B cell (primary cell): ENCODE measurements at regions not wholly inside any gene's neighbourhood (a gene's known extent, or its start where the extent isn't known, plus 50 kb on each side); places are given as distances from the start of the nearest gene placed in this dataset.

Experiments
- ATAC-seq: fragments of 200-7000 bp; cut with Tn5 transposase; one replicate; pipeline ENCODE4 v1.10.0; 2021; ENCODE audit warnings: low read depth, mild to moderate bottlenecking, moderate number of reproducible peaks, moderate library complexity
- CTCF ChIA-PET: fragments of 350-600 bp; sonication (Branson Sonifier 250); formaldehyde crosslinking; loops from one replicate; lab custom pipeline; 2021; ENCODE audit warnings: antibody characterized with exemption, inconsistent platforms; lab: Charles Lee
- POLR2A ChIA-PET: fragments of 350-600 bp; sonication (Branson Sonifier 250); formaldehyde crosslinking; loops from one replicate; lab custom pipeline; 2021; ENCODE audit warnings: antibody characterized with exemption; lab: Charles Lee
- DNase-seq: peaks from one replicate; pipeline ENCODE4 v3.0.0; 2013
- H2AFZ ChIP-seq: 2 replicates; pipeline ENCODE4 v1.6.1; 2012; ENCODE audit warnings: mild to moderate bottlenecking, low read depth, low read length; ENCODE audit not compliant: insufficient read depth, poor library complexity, severe bottlenecking
- H3K27ac ChIP-seq, 2 donors: 1 replicate in 1 of 2; 2 replicates in 1 of 2; pipeline ENCODE4 v1.5.1; 2012 to 2013; ENCODE audit warnings: low read length in 2 of 2, mild to moderate bottlenecking in 2 of 2, moderate library complexity in 1 of 2
- H3K27me3 ChIP-seq, 4 experiments: fragments of 200-600 bp in 1 of 4; sonication (generic) in 1 of 4; replicated peaks in 1 of 4; 1 replicate in 2 of 4; 2 replicates in 2 of 4; pipeline versions ENCODE4 v1.6.1 to v1.7.0; 2013 to 2016; ENCODE audit warnings: low read length in 3 of 4, mild to moderate bottlenecking in 2 of 4, mixed read lengths in 1 of 4, moderate library complexity in 1 of 4; ENCODE audit not compliant: insufficient read depth in 4 of 4, control insufficient read depth in 3 of 4; ENCODE audit errors: control extremely low read depth in 1 of 4
- H3K36me3 ChIP-seq, 2 experiments: replicated peaks in 1 of 2; 1 replicate in 1 of 2; 2 replicates in 1 of 2; pipeline versions ENCODE4 v1.6.1 to v1.7.1; 2013; ENCODE audit warnings: low read length in 1 of 2; ENCODE audit not compliant: insufficient read depth in 2 of 2, control insufficient read depth in 1 of 2; ENCODE audit errors: control extremely low read depth in 1 of 2, extremely low read depth in 1 of 2
- H3K4me1 ChIP-seq, 2 donors: fragments of 200-600 bp in 1 of 2; sonication (generic) in 1 of 2; 1 replicate in 1 of 2; 2 replicates in 1 of 2; pipeline versions ENCODE4 v1.5.1 to v1.6.1; 2013 to 2017; ENCODE audit warnings: low read length in 2 of 2; ENCODE audit not compliant: control insufficient read depth in 2 of 2, insufficient read depth in 2 of 2
- H3K4me2 ChIP-seq: replicated peaks from 2 replicates; pipeline ENCODE3; 2012; ENCODE audit warnings: mild to moderate bottlenecking, low read depth, low read length; ENCODE audit not compliant: poor library complexity, severe bottlenecking
- H3K4me3 ChIP-seq, 5 experiments: fragments of 200-600 bp in 1 of 5; sonication (generic) in 1 of 5; 1 replicate in 3 of 5; 2 replicates in 2 of 5; pipeline versions ENCODE4 v1.5.1 to v1.7.0; 2011 to 2016; ENCODE audit warnings: low read length in 4 of 5, mild to moderate bottlenecking in 4 of 5, low read depth in 2 of 5, control low read depth in 1 of 5, moderate library complexity in 1 of 5; ENCODE audit not compliant: insufficient read depth in 1 of 5; ENCODE audit errors: control extremely low read depth in 1 of 5, extremely low read depth in 1 of 5
- H3K79me2 ChIP-seq: fragments of 200-600 bp; sonication (generic); one replicate; pipeline ENCODE4 v1.6.0; 2016; ENCODE audit warnings: low read length; ENCODE audit not compliant: control insufficient read depth, insufficient read depth
- H3K9ac ChIP-seq: fragments of 200-600 bp; sonication (generic); 2 replicates; pipeline ENCODE4 v1.6.1; 2017; ENCODE audit warnings: mild to moderate bottlenecking, low read length, moderate library complexity
- H3K9me3 ChIP-seq, 3 donors: one replicate each; pipeline versions ENCODE4 v1.6.1 to v1.7.1; 2013; ENCODE audit warnings: low read length in 2 of 3; ENCODE audit not compliant: control insufficient read depth in 2 of 3, insufficient read depth in 1 of 3; ENCODE audit errors: control extremely low read depth in 1 of 3
- H4K20me1 ChIP-seq: 2 replicates; pipeline ENCODE4 v1.6.0; 2012; ENCODE audit warnings: mild to moderate bottlenecking, low read length; ENCODE audit not compliant: insufficient read depth, control insufficient read depth, poor library complexity, severe bottlenecking
- H3K27ac Mint-ChIP-seq: one replicate; pipeline ENCODE4 v1.8.0; 2021; ENCODE audit warnings: mixed read lengths
- H3K27me3 Mint-ChIP-seq: one replicate; pipeline ENCODE4 v1.8.0; 2021; ENCODE audit warnings: mixed read lengths
- H3K4me1 Mint-ChIP-seq: one replicate; pipeline ENCODE4 v1.8.0; 2021; ENCODE audit warnings: mixed read lengths
- H3K4me3 Mint-ChIP-seq: one replicate; pipeline ENCODE4 v1.8.0; 2021; ENCODE audit warnings: mixed read lengths
- H3K9me3 Mint-ChIP-seq: one replicate; pipeline ENCODE4 v1.8.0; 2022; ENCODE audit warnings: mixed read lengths; ENCODE audit not compliant: insufficient read depth
- EZH2 ChIP-seq: IDR thresholded peaks from 2 replicates; pipeline ENCODE4 v1.6.1; 2012; ENCODE audit warnings: borderline replicate concordance, low read depth, mild to moderate bottlenecking, moderate library complexity, low read length; ENCODE audit not compliant: insufficient read depth, poor library complexity, severe bottlenecking
- WGBS: methylation state at CpG from one replicate; pipeline ENCODE4 v1.1.5; 2013; ENCODE audit warnings: missing lambda C conversion rate; ENCODE audit not compliant: insufficient coverage; 5-methylcytosine and 5-hydroxymethylcytosine counted together
- intact Hi-C: fragments of 100-400 bp; cut with micrococcal nuclease; formaldehyde crosslinking; loops from one replicate; pipeline ENCODE4 v1.10.0; 2022
- TF ChIP-seq, protein P1 (sequence below): fragments of 200-600 bp; IDR thresholded peaks from one replicate; pipeline ENCODE4 v1.8.0; 2022; ENCODE audit warnings: antibody characterized with exemption, mild to moderate bottlenecking

DNA sequence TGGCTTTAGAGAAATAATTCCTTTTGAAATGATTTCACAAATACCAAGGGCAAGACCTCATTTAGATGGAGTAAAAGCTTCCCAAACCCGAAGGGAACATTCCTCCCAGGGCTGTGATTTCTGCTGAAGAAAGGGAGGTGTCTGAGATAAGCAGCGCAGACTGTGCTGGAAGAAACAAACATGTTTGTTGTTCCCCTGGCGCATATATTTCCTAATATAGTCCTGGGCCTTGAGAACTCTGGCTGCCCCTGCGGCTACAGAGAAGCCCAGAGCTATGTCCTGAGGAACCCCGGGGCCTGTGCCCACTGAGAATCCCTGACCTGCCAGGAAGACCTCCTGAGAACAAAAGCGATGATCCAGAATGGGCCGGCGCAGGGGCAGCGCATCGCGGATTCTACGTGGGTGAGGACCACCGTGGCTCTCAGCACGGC is 372.6 kb upstream of the NT5C1B start:
- Histone ChIP-seq H3K9ac (no peak overlapping the region), H3K9me3 (peaks cover 0 to under 1% (median 0%) of the 10 kb centered on the region in 3 donors), H3K36me3 (no peaks in the 10 kb centered on the region), H3K27me3 (no peaks in the 10 kb centered on the region), H3K4me3 (no peak overlapping the region), H2AFZ (no peak overlapping the region), H3K79me2 (no peaks in the 10 kb centered on the region), H3K4me2 (no peak overlapping the region), H3K27ac (no peak overlapping the region), H3K4me1 (no peaks in the 10 kb centered on the region), H4K20me1 (no peaks in the 10 kb centered on the region)
- ATAC-seq: no peak
- intact Hi-C loops: no loop called here
- Mint-ChIP-seq H3K4me1 (peaks cover 2% of the 10 kb centered on the region), H3K27ac (no peak overlapping the region), H3K9me3 (peaks cover 5% of the 10 kb centered on the region), H3K4me3 (no peak overlapping the region), H3K27me3 (peaks cover 3% of the 10 kb centered on the region)
- CTCF ChIA-PET: no interaction called here
- POLR2A ChIA-PET: no interaction called here
- DNase-seq: no peak
- WGBS: 99% methylated on average over 12 of the region's 14 CpGs
- TF ChIP-seq, protein P1, sequence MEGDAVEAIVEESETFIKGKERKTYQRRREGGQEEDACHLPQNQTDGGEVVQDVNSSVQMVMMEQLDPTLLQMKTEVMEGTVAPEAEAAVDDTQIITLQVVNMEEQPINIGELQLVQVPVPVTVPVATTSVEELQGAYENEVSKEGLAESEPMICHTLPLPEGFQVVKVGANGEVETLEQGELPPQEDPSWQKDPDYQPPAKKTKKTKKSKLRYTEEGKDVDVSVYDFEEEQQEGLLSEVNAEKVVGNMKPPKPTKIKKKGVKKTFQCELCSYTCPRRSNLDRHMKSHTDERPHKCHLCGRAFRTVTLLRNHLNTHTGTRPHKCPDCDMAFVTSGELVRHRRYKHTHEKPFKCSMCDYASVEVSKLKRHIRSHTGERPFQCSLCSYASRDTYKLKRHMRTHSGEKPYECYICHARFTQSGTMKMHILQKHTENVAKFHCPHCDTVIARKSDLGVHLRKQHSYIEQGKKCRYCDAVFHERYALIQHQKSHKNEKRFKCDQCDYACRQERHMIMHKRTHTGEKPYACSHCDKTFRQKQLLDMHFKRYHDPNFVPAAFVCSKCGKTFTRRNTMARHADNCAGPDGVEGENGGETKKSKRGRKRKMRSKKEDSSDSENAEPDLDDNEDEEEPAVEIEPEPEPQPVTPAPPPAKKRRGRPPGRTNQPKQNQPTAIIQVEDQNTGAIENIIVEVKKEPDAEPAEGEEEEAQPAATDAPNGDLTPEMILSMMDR: no peak
- TF ChIP-seq EZH2: no peak

DNA sequence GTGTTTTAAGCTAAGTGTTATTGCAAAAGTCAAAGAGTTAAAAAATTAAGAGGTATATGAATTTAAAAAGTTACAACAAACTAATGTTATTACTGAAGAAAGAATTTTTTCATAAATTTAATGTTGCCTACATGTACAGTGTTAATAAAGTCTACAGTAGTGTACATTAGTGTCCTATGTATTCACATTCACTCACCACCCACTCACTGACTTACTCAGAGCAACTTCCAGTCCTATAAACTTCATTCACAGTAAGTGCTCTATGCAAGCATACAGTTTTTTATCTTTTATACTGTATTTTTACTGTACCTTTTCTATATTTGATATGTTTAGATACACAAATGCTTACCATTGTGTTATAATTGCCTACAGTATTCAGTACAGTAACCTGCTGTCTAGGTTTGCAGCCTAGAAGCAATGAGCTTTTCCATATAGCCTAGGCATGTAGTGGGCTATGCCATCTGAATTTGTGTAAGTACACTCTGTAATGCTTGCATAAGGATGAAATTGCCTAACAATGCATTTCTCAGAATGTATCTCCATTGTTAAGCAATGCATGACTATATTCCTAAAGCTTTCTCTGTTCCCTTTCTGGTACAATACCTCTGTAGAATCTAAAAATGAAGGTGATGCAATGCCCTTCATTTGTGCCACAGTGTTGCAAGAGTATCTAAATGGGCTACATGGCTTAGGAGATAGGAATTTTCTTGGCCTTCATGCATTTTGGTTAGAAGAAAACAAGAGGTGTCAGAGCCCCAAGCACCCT is 370.8 kb upstream of the NT5C1B start:
- CTCF ChIA-PET: interaction anchor here (1.0 kb wide), 1 partner anchor 21 kb away, joined by 3 read pairs; no protein-coding TSS in a partner anchor
- POLR2A ChIA-PET: no interaction called here
- H3K27ac Mint-ChIP-seq: no peak overlapping the region
- peaks cover 5% of the 10 kb centered on the region for H3K9me3 Mint-ChIP-seq
- no peak overlapping the region for H3K9ac ChIP-seq
- no peaks in the 10 kb centered on the region for H3K36me3 ChIP-seq
- intact Hi-C loops: no loop called here
- H3K4me2 ChIP-seq: no peak overlapping the region
- DNase-seq (no peak), ATAC-seq (no peak)
- TF ChIP-seq EZH2: no peak
- TF ChIP-seq, protein P1: no peak
- H2AFZ ChIP-seq: no peak overlapping the region
- H3K27me3 ChIP-seq: no peaks in the 10 kb centered on the region
- H3K4me3 ChIP-seq: no peak overlapping the region
- no peak overlapping the region for H3K27ac ChIP-seq
- no peaks in the 10 kb centered on the region for H3K4me1 Mint-ChIP-seq
- no peaks in the 10 kb centered on the region for H4K20me1 ChIP-seq
- no peaks in the 10 kb centered on the region for H3K4me1 ChIP-seq
- H3K9me3 ChIP-seq: no peaks in the 10 kb centered on the region
- no peaks in the 10 kb centered on the region for H3K79me2 ChIP-seq
- H3K27me3 Mint-ChIP-seq: no peaks in the 10 kb centered on the region
- no peak overlapping the region for H3K4me3 Mint-ChIP-seq
